Mammary epithelial cell (primary cell): ENCODE measurements at regions not wholly inside any gene's neighbourhood (a gene's known extent, or its start where the extent isn't known, plus 50 kb on each side); places are given as distances from the start of the nearest gene placed in this dataset.

Source experiments
- EZH2 ChIP-seq: IDR thresholded peaks from 2 replicates; pipeline ENCODE4 v1.6.1; 2012; ENCODE audit warnings: low read length, inconsistent platforms, borderline replicate concordance
- TF ChIP-seq, protein P1 (sequence below), 2 donors: IDR thresholded peaks in 1 of 2; conservative IDR thresholded peaks in 1 of 2; 2 replicates each; pipeline ENCODE4 v1.5.1; 2011 to 2012; ENCODE audit warnings: inconsistent platforms in 2 of 2, low read length in 2 of 2, mild to moderate bottlenecking in 2 of 2, control low read depth in 1 of 2, low read depth in 1 of 2; ENCODE audit not compliant: insufficient read depth in 1 of 2; ENCODE audit errors: extremely low read depth in 1 of 2

DNA sequence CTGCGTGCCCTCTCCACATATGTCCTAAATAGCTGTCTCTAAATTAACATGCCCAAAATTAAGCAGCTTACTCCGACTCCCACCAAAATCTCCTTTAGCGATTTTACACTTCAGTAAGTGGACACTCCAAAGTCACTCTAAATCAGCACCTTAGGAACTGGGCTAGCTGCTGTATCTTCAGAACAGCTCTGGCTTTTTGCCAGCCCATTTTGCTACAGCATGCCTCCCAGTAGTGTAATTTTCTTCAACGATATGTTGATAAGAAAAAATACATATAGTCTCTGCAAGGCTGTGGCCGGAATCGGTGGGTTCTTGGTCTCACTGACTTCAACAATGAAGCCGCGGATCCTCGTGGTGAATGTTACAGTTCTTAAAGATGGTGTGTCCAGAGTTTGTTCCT lies 291.8 kb upstream of the RGPD4 start:
- TF ChIP-seq, protein P1, sequence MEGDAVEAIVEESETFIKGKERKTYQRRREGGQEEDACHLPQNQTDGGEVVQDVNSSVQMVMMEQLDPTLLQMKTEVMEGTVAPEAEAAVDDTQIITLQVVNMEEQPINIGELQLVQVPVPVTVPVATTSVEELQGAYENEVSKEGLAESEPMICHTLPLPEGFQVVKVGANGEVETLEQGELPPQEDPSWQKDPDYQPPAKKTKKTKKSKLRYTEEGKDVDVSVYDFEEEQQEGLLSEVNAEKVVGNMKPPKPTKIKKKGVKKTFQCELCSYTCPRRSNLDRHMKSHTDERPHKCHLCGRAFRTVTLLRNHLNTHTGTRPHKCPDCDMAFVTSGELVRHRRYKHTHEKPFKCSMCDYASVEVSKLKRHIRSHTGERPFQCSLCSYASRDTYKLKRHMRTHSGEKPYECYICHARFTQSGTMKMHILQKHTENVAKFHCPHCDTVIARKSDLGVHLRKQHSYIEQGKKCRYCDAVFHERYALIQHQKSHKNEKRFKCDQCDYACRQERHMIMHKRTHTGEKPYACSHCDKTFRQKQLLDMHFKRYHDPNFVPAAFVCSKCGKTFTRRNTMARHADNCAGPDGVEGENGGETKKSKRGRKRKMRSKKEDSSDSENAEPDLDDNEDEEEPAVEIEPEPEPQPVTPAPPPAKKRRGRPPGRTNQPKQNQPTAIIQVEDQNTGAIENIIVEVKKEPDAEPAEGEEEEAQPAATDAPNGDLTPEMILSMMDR (conservative IDR thresholded peaks at IDR 0.05 in 1 of 2, IDR thresholded peaks at IDR 0.05 in 1 of 2; ENCODE audit: extremely low read depth in 1 of 2, insufficient read depth in 1 of 2, low read depth in 1 of 2, low read length in 2 of 2): no peak
- no peak for TF ChIP-seq EZH2
